M059J (cell line): ENCODE measurements at regions not wholly inside any gene's neighbourhood (a gene's known extent, or its start where the extent isn't known, plus 50 kb on each side); places are given as distances from the start of the nearest gene placed in this dataset.

Source experiments
- DNase-seq: peaks from one replicate; pipeline ENCODE4 v3.0.0-alpha.2; 2012; ENCODE audit warnings: low read depth

DNA sequence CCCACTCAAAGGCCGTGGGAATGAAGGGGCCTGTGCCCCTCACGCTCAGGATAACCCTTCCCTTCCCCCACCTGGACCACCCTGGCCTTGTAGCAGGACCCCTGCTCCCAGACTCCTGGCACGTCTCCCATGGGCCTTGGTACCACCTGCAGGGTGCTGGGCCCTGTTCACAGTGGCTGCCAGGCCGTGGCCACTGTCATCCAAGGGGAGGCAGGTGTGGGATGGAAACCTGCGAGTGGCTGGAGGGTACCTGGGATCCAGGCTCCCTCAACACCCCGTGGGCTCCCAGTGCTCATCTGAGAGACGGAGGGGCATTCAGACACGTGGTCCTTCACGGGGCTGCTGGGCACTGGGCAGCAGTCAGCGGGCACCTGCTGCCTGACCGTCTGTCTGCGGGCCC, 75.6 kb upstream of the CIBAR2 start:
- no peak for DNase-seq

DNA sequence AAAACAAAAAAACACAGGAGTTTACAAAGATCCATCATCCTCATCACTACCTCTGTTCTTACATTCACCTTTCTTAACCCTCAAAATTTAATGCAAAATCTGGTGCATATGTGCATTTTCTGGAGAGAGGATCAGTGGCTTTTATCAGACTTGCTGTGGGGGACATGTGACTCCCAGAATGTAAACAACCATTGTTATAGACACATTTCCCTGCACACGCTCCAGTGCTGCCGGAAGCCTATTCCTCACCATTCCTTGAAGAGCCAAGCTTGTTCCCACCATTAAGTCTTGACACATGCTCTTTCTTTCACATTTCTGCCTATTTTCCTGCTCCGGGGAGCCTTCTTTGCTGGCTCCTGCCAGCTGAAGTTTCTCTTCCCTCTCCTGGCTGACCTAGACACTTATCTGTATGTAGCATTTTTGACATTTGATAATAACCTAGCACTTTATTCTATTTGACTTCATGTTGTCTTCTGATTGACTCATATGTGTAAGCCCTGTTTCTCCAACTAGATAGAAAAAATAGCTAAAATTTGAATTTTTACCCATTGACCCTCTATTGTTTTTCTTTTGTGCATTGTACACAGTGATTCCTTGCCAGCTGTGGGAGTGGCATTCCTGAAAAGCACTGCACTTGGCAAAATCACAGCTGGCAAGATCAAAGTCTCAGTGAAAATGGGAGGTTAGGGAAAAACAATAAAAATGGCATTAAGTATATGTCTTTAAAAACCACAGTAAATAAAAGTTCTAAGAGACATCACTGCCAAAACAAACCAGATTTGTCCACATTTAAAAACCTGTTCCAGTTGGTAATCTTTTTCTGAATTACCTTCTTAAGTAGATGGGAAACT, 76.8 kb upstream of the CIBAR2 start:
- DNase-seq, result no peak

DNA sequence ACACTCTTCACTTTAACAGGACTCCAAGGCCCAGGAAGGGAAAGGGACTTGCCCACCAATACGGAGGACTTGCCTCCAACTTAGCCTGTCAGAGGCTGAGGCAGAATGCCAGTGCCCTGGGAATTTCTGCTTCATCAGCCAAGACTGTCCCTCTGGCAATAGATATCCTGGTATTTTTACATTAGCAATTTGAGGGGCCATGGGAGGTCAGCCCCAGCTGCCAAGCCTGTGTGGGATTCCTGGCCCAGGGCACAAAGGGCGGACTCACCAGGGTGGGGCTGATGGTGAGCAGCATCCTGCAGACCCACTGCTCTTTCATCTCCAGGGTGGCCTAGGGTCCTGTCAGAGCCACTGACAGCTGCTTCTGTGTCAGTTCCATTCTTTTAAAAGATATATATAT, 78.3 kb upstream of the CIBAR2 start:
- DNase-seq, result no peak

DNA sequence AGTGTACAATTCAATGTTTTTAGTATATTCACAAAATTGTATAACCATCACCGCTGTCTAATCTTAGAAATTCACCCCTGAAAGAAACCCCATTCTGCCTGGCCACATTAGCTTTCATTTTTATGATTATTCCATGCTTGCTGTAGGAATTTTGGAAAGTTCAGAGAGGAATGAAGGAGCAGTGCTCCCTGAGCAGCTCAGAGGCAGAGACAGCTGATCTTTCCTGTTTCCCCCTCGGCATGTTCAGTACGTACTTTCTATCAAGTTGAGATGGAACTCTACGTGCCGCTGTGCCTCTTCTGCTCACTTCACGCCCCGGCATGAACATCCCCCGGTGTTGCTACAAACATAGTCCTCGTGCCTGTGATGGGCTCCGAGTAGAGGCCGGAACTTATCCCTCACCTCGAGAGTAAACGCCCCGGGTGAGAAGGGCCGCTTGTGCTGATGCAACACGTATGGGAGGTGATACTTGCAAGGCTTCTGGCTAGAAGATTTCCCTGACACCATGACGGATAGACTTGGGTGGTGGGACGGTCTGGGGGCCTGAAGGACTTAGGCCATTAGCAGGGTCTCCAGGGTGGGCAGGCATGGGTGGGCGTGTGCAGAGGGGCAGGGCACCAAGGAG, 79.2 kb upstream of the CIBAR2 start:
- no peak for DNase-seq

DNA sequence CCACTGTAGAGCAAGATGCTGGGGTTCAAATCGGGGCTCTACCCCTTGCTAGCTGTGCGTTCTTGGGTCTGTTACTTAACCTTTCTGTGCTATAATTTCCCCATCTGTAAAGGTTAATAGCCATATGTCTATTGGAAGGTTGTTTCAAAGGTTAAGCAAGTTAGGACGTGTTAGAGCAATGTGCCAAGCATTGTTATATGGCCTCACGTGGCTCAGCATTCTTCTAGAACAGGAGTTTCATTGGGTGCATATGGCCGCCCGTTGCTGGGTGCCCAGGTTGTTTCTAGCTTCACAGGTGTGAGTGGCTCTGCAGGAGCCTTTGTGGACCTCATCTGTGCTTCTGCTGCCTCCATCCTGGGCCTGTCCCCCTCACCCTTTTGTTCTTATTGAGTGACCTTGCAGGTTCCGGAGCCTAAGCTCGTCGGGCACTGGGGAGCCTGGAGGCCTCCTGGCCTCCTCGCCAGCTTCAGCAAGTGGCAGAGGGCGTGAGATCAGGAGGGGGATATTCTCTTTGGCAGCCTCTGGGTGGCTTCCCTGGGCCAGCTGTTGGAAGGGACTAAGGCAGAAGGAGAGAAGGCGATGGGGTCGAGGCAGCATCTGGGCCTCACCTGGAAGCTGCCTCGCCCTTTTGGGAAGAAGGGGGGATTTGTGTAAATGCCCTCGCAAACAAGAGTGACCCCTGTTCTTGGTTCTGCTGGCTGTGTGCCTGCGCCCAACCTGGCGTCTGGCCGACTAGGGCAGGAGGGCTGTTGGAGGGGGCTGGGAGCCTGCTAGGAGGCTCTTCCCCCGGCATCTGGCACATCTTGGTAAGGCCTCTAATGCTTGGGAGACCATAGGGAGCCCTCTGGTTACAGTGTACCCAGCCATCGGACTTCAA, 80.2 kb upstream of the CIBAR2 start:
- DNase-seq, result no peak

DNA sequence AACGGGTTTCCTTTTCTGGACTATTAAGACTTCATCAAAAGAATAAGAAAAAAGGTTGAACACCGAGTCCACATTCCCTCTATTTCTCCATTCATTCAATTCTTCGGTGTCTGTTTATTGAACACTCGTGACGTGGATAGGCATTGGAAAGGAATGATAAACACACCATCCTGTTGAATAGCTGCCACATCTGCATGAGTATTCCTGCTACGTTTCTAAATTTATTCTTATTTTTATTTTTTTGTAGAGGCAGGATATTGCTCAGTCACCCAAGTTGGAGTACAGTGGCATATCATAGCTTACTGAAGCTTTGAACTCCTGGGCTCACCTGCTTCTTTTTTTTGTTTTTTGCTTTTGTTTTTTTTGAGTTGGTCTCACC, 80.8 kb upstream of the CIBAR2 start:
- DNase-seq, result no peak

DNA sequence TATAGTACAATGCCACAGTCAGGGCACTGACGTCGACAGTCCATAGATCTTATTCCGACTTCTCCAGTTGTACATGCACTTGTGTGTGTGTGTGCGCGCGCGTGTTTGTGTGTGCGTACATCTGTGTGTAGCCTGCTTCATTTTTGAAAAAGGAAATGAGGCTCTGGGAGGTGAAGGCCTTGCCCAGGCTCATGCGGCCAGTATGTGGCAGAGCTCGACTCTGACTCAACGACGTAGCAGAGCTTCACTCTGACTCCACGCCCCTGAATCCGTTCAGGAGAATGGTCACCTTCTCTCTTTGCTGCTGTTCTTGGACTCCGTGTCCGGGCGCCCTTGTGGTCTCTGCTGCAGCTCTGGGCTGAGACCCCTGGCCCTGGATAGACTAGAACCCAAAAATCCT, 81.6 kb upstream of the CIBAR2 start:
- no peak for DNase-seq

DNA sequence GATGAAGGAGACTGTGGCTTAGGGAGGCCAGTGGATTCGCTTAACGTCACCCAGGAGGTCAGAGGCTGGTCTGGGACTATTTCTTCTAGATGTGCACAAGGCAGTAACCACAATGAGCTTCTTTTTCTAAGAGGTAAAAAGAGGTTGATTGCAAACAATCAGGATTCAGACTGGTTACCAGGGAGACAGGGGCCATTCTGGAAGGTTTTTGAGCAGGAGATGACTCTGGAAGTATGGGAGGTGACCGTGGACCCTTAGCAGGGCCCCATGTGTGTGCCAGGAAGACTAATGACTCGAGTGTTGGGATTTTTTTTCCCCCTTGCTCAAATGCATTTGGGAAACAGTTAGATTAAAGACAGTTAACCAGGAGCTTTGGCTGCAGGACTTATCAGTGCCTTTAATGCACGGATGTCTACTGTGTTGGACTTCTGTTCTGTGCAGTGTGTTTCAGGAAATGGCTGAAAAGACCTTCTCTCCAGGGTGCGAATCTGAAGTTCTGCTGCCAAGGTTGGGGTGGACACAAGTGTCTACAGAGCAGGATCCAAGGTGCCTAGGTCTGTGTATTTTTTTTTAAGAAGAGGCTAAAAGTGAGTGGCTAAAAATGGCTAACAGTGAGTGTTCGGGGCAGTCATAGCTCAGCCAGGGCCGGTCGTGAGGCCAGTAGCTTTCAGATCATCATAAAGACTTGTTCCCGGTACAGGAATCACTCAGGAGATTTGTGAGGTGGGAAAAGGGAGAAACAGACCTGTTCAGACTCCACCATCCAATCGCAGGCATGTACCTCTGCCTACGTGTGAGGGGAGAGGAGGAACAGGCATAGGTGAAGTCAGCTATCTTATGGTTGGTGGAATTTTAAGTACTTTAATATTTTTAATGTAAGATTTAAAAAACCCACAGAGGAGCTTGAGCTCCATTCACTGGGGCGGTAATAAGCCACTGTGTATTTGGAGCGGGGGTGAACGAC, 82.3 kb upstream of the CIBAR2 start:
- DNase-seq, result no peak

DNA sequence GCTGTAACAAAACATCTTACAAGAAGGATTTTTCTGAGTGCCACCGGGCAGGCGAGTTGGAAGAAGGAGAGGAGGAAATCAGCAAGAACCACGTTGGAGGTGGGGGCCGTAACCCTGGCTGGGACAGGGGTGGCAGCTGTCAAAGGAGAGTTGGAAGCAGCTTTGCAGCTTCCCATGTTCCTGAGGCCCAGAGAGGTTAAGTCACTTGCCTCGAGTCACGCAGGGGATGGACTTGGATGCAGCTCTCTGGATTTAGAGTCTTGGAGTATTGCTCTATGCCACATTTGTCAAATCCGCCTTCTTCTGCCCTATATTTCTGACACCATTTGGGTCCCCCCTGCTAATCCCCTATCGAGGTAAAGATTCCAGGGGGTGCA, 83.0 kb upstream of the CIBAR2 start:
- no peak for DNase-seq

DNA sequence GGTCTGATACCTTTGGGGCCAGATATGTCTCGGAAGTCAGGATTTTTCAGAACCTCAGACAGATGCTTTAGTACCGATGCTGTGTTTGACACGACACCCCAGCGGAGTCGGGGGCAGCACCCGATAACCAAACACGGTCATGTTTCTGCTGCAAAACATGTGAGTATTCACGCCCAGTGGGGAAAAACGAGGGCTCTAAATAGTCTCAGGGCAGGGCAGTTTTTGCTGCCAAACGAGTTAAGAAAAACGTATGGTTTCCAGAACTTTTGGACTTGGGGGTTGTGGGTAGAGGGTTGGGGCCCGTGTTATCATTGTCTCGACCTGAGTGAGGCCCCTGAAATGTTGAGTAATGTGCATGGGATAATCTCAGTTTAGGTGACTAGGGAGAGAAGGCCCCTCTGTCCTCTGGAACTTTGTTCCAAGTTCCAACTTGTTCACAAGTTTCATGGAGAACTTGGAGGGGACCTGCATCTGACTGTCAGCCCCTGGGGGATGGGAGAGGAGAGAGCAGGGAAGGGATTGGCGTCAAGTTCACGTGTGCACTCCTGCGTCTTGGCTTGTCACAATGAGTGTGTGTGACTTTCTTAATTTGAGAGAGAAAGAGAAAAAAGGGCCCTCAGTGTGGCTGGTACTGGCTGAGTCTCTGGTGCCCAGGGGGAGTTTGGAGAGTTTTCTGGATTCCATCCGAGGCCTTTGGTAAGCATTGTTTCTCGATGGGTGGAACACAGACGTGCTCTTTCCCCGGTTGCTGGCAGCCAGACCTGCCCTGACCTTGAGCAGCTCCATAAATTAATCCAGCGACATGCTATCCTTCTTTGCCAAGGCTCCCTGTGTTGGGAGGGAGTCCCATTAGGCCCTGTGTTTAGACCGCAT, 83.9 kb upstream of the CIBAR2 start:
- no peak for DNase-seq

DNA sequence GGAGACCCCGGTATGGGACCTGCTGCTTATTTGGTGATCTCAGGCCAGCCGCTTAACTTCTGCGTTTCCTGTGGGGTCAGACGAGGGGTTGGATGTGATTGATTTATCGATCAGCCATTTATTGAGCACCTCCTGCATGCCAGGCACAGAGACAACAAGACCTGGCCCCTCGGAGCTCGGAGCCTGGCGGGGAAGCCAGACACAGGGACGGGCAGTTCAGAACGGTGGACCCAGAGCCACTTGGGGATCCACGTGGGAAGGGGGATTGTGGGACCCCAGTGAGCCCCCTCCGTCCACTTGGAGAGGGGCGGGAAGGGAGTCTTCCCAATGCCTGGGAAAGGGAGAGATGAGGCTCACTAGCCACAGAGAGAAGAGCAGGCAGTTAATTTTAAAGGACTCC, 84.7 kb upstream of the CIBAR2 start:
- DNase-seq, result no peak

DNA sequence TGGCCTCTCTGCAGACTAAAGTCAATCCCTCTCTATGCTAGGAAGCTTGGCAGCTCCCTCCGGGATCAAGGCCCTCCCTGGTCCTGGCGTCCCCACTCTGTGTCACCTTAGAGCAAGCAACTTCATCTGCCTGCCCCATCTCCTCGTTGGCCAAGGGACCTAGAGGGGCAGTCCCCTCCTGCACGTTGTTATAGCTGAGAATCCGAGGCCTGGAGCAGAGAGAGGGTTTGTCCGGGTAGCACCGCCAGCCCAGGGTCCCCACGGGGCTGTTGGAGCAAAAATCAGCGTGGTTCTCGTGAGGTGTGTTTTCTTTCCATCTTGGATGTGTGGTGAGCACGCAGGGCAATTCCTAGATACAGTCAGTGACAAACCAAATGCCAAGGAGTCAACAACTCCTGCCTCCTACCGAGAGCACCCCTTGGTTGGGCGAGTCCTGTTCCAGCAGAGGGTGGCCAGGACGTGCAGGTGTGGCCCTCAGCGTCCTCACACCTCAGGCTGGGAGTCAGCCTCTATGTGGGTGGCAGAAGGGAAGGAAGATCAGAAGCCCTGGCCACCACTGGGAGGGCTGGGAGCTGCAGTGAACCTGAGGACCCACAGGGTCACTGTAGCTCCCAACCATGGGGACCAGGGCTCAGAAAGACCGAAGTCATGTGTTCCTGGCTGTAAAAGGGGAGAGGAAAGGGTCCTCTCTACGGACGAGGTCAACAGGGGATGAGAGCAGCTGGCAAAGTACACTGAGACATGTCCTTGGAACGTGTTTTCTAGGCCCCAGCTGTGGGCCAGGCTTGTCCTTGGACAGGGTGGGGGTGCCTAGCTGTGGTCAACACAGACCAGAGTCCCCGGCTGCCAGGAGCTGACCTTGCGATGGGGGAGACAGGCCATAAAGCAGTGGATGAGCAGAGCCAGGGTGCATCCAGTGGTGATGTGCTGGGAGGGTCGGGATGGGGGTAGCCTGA, 85.6 kb upstream of the CIBAR2 start:
- no peak for DNase-seq

DNA sequence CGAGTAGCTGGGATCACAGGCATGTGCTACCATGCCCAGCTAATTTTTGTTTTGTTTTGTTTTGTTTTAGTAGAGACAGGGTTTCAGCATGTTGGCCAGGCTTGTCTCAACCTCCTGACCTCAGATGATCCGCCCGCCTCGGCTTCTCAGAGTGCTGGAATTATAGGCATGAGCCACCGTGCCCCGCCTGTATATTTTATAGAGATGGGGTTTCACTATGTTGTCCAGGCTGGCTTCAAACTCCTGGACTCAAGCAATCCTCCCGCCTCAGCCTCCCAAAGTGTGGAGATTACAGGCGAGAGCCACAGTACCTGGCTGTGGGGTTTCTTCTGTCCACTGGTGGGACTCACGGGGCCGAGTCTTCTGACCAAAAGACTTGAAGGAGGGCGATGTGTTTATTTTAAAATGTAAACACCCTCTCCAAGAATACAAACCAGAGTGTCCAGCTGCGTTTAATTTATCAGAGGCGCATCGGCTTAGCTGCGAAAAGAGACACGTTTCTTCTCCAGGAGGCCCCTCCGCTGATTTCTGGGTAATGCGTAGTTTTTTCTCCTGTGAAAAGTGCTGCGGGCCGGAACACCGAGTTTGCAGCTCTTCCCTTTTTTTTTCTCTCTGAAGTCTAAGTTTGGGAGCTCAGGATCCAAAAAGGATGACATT, 86.9 kb upstream of the CIBAR2 start:
- peak; percentile 27 for DNase-seq

DNA sequence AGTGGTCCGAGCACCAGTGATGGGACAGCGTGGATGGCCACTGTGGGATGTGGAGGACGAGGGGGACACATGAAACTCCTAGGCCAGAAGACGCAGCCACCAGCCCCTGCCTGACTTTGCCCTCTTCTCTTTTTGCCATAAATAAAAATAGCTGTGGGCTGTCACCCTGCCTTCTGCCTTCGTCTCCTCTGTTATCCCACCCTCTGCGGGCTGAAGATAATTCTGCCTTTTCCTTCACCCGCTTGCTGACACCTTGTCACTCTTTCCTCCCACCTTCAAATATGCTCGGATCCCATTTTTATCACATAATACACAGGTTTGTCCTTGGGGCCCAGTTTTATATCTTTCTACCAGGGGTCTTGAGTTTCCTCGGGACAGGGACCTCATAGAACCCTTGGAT, 87.6 kb upstream of the CIBAR2 start:
- no peak for DNase-seq

DNA sequence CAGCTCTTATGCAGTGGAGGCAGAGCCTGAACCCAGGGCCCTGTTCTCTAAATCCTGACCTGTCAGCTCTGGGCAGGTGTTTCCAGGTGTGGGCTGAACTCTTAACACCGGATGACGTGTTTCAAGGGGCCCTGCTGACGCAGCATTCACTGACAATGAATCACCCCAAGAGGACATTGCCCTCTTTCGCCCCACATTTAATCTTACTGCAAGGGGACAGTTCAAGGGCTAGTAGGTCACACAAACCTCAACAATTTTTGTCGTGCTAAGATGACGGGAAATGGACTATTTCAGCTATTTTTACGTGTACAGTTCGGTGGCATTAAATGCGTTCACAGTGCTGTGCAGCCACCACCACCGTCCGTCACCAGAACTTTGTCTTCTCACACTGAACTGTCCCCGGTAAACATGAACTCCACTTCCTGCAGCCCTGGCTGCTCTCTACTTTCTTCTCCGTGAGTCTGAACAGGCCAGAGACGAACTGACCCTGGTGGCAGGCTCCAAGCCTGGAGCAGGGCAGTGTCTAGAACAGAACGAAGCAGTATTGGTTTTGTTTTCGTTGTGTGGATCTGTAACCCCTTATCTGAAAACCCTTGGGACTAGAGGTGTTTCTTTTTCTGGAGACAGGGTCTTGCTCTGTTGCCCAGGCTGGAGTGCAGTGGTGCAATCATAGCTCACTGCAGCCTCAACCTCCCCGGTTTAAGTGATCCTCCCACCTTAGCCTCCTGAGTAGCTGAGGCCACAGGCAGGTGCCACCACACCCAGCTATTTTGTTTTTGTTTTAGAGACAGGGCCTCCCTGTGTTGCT, 88.4 kb upstream of the CIBAR2 start:
- no peak for DNase-seq

DNA sequence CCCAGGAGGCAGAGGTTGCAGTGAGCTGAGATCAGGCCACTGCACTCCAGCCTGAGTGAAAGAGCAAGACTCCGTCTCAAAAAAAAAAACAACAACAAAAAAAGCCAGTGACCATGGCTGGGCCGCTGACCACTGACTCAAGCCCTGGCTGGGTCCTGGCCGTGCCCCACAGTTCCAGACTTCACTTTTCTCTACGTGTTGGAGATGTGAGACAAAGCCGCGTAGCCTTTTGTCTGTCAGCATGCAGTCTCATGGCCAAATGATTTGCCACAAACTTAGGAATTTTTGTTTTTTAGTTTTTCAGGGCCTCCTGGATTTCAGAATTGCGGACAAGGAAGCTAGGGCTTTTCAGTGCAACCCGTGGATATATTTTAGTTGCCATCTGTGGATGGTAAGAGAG, 89.3 kb upstream of the CIBAR2 start:
- no peak for DNase-seq

DNA sequence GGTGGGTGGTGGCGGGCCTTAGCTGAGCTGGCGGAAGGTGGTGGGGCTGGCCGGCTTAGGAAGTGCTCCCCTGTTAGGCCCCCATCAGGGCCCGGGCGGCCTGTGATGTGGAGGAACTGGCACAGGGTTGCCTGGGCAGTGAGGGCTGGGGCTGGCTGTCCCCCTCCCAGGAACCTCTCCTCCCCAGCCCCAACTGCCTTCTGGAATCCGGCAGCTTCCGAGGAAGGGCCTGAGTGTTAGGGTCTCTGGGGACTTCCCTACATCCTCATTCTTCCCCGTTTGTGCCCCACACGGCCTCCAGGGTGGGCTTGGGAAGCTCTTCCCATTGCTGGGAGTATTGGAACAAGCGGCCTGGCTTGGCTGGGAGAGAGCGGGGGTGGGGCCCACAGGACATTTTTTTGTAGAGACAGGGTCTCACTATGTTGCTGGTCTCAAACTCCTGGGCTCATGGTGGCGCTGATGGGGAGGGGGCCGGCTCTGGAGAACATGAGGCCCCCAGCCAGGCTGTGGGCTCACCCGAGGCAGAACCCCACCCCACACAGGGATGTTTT, 89.9 kb upstream of the CIBAR2 start:
- no peak for DNase-seq
